Osteocyte (in vitro differentiated cells): ENCODE measurements at regions not wholly inside any gene's neighbourhood (a gene's known extent, or its start where the extent isn't known, plus 50 kb on each side); places are given as distances from the start of the nearest gene placed in this dataset.
A peak's percentile ranks its signal among the peaks of the same experiment; 100 is the strongest.
"Not testable (repeated sequence)": the region's sequence is repeated elsewhere in the genome, so short reads cannot be mapped to it uniquely, and the experiment has no call there.

ENCODE experiments used
- DNase-seq: peaks from one replicate; pipeline ENCODE4 v3.0.0; 2021; ENCODE audit warnings: mixed read lengths; ENCODE audit not compliant: unreplicated experiment; ENCODE audit errors: extremely low spot score
- H3K27ac Mint-ChIP-seq: one replicate; pipeline ENCODE4 v1.8.0; 2021; ENCODE audit warnings: mild to moderate bottlenecking, mixed read lengths; ENCODE audit not compliant: unreplicated experiment
- H3K27me3 Mint-ChIP-seq: one replicate; pipeline ENCODE4 v1.8.0; 2021; ENCODE audit warnings: mixed read lengths; ENCODE audit not compliant: unreplicated experiment
- H3K36me3 Mint-ChIP-seq: one replicate; pipeline ENCODE4 v1.8.0; 2021; ENCODE audit warnings: mixed read lengths; ENCODE audit not compliant: unreplicated experiment
- H3K4me1 Mint-ChIP-seq: one replicate; pipeline ENCODE4 v1.8.0; 2021; ENCODE audit warnings: mixed read lengths; ENCODE audit not compliant: unreplicated experiment
- H3K4me3 Mint-ChIP-seq: one replicate; pipeline ENCODE4 v1.8.0; 2021; ENCODE audit warnings: mild to moderate bottlenecking, moderate library complexity, mixed read lengths; ENCODE audit not compliant: unreplicated experiment
- H3K9me3 Mint-ChIP-seq: one replicate; pipeline ENCODE4 v1.8.0; 2021; ENCODE audit warnings: mixed read lengths; ENCODE audit not compliant: unreplicated experiment
- CTCF ChIP-seq: fragments of 200-600 bp; sonication (generic); IDR thresholded peaks from 2 replicates; pipeline ENCODE4 v1.5.0; 2021; ENCODE audit warnings: antibody characterized with exemption, mild to moderate bottlenecking, moderate library complexity

- TF ChIP-seq CTCF: peak; percentile 73
- Mint-ChIP-seq H3K4me1 (peaks cover 47% of the 10 kb centered on the region), H3K9me3 (no peaks in the 10 kb centered on the region), H3K27me3 (no peaks in the 10 kb centered on the region), H3K36me3 (no peaks in the 10 kb centered on the region), H3K4me3 (no peak overlapping the region), H3K27ac (peak overlapping the region; percentile 71)
- DNase-seq: no peak
Measured at GRCh38 chr10:52488606-52489485, 174.8 kb downstream of the DKK1 start.

- H3K9me3 Mint-ChIP-seq: no peaks in the 10 kb centered on the region
- no peak overlapping the region for H3K27ac Mint-ChIP-seq
- DNase-seq: no peak
- no peaks in the 10 kb centered on the region for H3K36me3 Mint-ChIP-seq
- H3K4me1 Mint-ChIP-seq: peaks cover 30% of the 10 kb centered on the region
- TF ChIP-seq CTCF: no peak
- no peaks in the 10 kb centered on the region for H3K27me3 Mint-ChIP-seq
- no peak overlapping the region for H3K4me3 Mint-ChIP-seq
Measured at GRCh38 chr10:52491246-52491995, 177.3 kb downstream of the DKK1 start.

- Mint-ChIP-seq H3K4me3 (no peak overlapping the region), H3K9me3 (peaks cover 16% of the 10 kb centered on the region), H3K36me3 (peaks cover 2% of the 10 kb centered on the region)
Measured at GRCh38 chr10:52499281-52499680, 185.2 kb downstream of the DKK1 start.

GRCh38 chr10:52500476-52500875 lies 186.4 kb downstream of the DKK1 start:
- Mint-ChIP-seq H3K27me3 (no peaks in the 10 kb centered on the region), H3K9me3 (peaks cover 25% of the 10 kb centered on the region), H3K4me1 (no peaks in the 10 kb centered on the region), H3K36me3 (peaks cover 6% of the 10 kb centered on the region), H3K27ac (no peak overlapping the region), H3K4me3 (no peak overlapping the region)
- no peak for TF ChIP-seq CTCF
- DNase-seq: no peak

More at GRCh38 chr10:52499281-52499680, 185.2 kb downstream of the DKK1 start:
- Mint-ChIP-seq H3K27me3 (no peaks in the 10 kb centered on the region), H3K4me1 (no peaks in the 10 kb centered on the region), H3K27ac (no peak overlapping the region)
- TF ChIP-seq CTCF: no peak
- no peak for DNase-seq

- DNase-seq: no peak
- Mint-ChIP-seq H3K36me3 (peaks cover 6% of the 10 kb centered on the region), H3K27ac (no peak overlapping the region), H3K9me3 (peaks cover 30% of the 10 kb centered on the region), H3K27me3 (no peaks in the 10 kb centered on the region), H3K4me1 (no peaks in the 10 kb centered on the region), H3K4me3 (no peak overlapping the region)
- TF ChIP-seq CTCF: no peak
Measured at GRCh38 chr10:52502237-52502636, 188.2 kb downstream of the DKK1 start.

GRCh38 chr10:52505341-52505740 lies 191.3 kb downstream of the DKK1 start:
- not testable (repeated sequence) for H3K27ac Mint-ChIP-seq, H3K4me3 Mint-ChIP-seq, H3K27me3 Mint-ChIP-seq, H3K4me1 Mint-ChIP-seq, H3K36me3 Mint-ChIP-seq, DNase-seq
- peaks cover 34% of the 10 kb centered on the region for H3K9me3 Mint-ChIP-seq
